ENCODE measurements at regions not wholly inside any gene's neighbourhood (a gene's known extent, or its start where the extent isn't known, plus 50 kb on each side); places are given as distances from the start of the nearest gene placed in this dataset.

- DNase-seq (ENCODE audit: low read depth), result peak; percentile 68
Measured at GRCh38 chr6:21885532-21886114, 292.1 kb downstream of the SOX4 start.

- DNase-seq (ENCODE audit: low read depth), result peak; percentile 11
Measured at GRCh38 chr6:21886542-21887151, 293.1 kb downstream of the SOX4 start.

- DNase-seq (ENCODE audit: low read depth), result no peak
Measured at GRCh38 chr6:21887231-21888185, 294.0 kb downstream of the SOX4 start.

GRCh38 chr6:21891080-21891479 lies 297.5 kb downstream of the SOX4 start:
- DNase-seq (ENCODE audit: low read depth), result no peak

- DNase-seq (ENCODE audit: low read depth), result no peak
Measured at GRCh38 chr6:21893793-21894192, 300.2 kb downstream of the SOX4 start.

- no peak for DNase-seq (ENCODE audit: low read depth)
Measured at GRCh38 chr6:21895555-21895954, 302.0 kb downstream of the SOX4 start.

- DNase-seq (ENCODE audit: low read depth), result no peak
Measured at GRCh38 chr6:21898107-21898796, 304.7 kb downstream of the SOX4 start.

GRCh38 chr6:21899708-21900107 lies 306.2 kb downstream of the SOX4 start:
- DNase-seq (ENCODE audit: low read depth), result no peak

- no peak for DNase-seq (ENCODE audit: low read depth)
Measured at GRCh38 chr6:21900730-21901129, 307.2 kb downstream of the SOX4 start.

GRCh38 chr6:21902628-21903169 lies 309.1 kb downstream of the SOX4 start:
- DNase-seq (ENCODE audit: low read depth), result no peak

- no peak for DNase-seq (ENCODE audit: low read depth)
Measured at GRCh38 chr6:21905531-21905930, 312.0 kb downstream of the SOX4 start.

- DNase-seq (ENCODE audit: low read depth), result no peak
Measured at GRCh38 chr6:21906826-21907225, 313.3 kb downstream of the SOX4 start.

- no peak for DNase-seq (ENCODE audit: low read depth)
Measured at GRCh38 chr6:21907291-21907690, 313.7 kb downstream of the SOX4 start.

GRCh38 chr6:21908161-21908848 lies 314.8 kb downstream of the SOX4 start:
- no peak for DNase-seq (ENCODE audit: low read depth)

GRCh38 chr6:21909321-21909720 lies 315.8 kb downstream of the SOX4 start:
- DNase-seq (ENCODE audit: low read depth), result no peak

- DNase-seq (ENCODE audit: low read depth), result no peak
Measured at GRCh38 chr6:21911208-21911607, 317.7 kb downstream of the SOX4 start.

GRCh38 chr6:21912151-21912832 lies 318.7 kb downstream of the SOX4 start:
- DNase-seq (ENCODE audit: low read depth), result no peak

- no peak for DNase-seq (ENCODE audit: low read depth)
Measured at GRCh38 chr6:21914121-21914973, 320.8 kb downstream of the SOX4 start.

- no peak for DNase-seq (ENCODE audit: low read depth)
Measured at GRCh38 chr6:21915707-21916260, 322.2 kb downstream of the SOX4 start.

- DNase-seq (ENCODE audit: low read depth), result no peak
Measured at GRCh38 chr6:21918041-21918440, 324.5 kb downstream of the SOX4 start.

Data from non-pigmented ciliary epithelial cell (primary cell).